ENCODE measurements at regions not wholly inside any gene's neighbourhood (a gene's known extent, or its start where the extent isn't known, plus 50 kb on each side); places are given as distances from the start of the nearest gene placed in this dataset.

- Histone ChIP-seq H2AK5ac (ENCODE audit: low read depth, low read length) (no peak overlapping the region), H2BK5ac (ENCODE audit: low read depth, low read length, poor library complexity, severe bottlenecking) (no peak overlapping the region), H2BK120ac (ENCODE audit: low read depth, low read length) (no peak overlapping the region), H4K8ac (ENCODE audit: low read depth in 2 of 2, low read length in 2 of 2) (no peak overlapping the region), H3K23ac (ENCODE audit: low read depth, low read length) (no peak overlapping the region), H3K4me1 (ENCODE audit: control insufficient read depth, insufficient read depth, low read length) (no peaks in the 10 kb centered on the region), H3K14ac (replicated peaks; ENCODE audit: low read depth, low read length) (no peak overlapping the region), H4K5ac (ENCODE audit: low read depth, low read length) (no peak overlapping the region), H3K9me1 (ENCODE audit: insufficient read depth, low read length) (no peaks in the 10 kb centered on the region), H3K9ac (ENCODE audit: low read depth, low read length) (no peak overlapping the region), H3K56ac (ENCODE audit: extremely low read depth, insufficient read depth, low read length) (no peak overlapping the region), H3K27ac (ENCODE audit: insufficient read depth, low read length) (no peak overlapping the region), H3K36me3 (ENCODE audit: control insufficient read depth, insufficient read depth, low read length) (no peaks in the 10 kb centered on the region), H3K9me3 (ENCODE audit: control insufficient read depth, insufficient read depth, low read length) (peaks cover 25% of the 10 kb centered on the region), H3K18ac (ENCODE audit: low read depth, low read length) (no peak overlapping the region), H2AFZ (replicated peaks; ENCODE audit: low read length, poor library complexity) (no peak overlapping the region), H3K4ac (ENCODE audit: low read depth, low read length) (no peak overlapping the region), H4K20me1 (ENCODE audit: insufficient read depth, low read length) (no peaks in the 10 kb centered on the region), H3K4me2 (ENCODE audit: low read depth, low read length) (no peak overlapping the region), H3K4me3 (ENCODE audit: insufficient read depth, low read depth, low read length) (no peak overlapping the region), H2BK20ac (ENCODE audit: low read depth, low read length) (no peak overlapping the region), H2BK15ac (ENCODE audit: low read depth, low read length) (no peak overlapping the region), H3K27me3 (ENCODE audit: control insufficient read depth, insufficient read depth, low read length) (no peaks in the 10 kb centered on the region), H3K79me1 (ENCODE audit: low read depth in 1 of 2, low read length in 2 of 2) (no peaks in the 10 kb centered on the region), H4K91ac (ENCODE audit: insufficient read depth, low read depth, low read length) (no peak overlapping the region), H2AK9ac (replicated peaks; ENCODE audit: low read depth, low read length, poor library complexity) (no peak overlapping the region)
- intact Hi-C loops (cut with micrococcal nuclease), result no loop called here
- TF ChIP-seq CHD1 (IDR thresholded peaks at IDR 0.05; ENCODE audit: low read depth, low read length) (no peak), BHLHE40 (IDR thresholded peaks at IDR 0.05; ENCODE audit: low read depth, low read length) (no peak), FOS (IDR thresholded peaks at IDR 0.05; ENCODE audit: low read depth, low read length) (no peak), MXI1 (IDR thresholded peaks at IDR 0.05; ENCODE audit: borderline replicate concordance, low read depth, low read length) (no peak), ELK1 (IDR thresholded peaks at IDR 0.05; ENCODE audit: borderline replicate concordance, low read depth, low read length) (no peak), RAD21 (IDR thresholded peaks at IDR 0.05; ENCODE audit: low read length) (no peak), NFE2L2 (IDR thresholded peaks at IDR 0.05; ENCODE audit: low read depth, low read length) (no peak)
- 88% methylated on average over 5 of the region's 14 CpGs; no CpG with 5 or more reads in 1 of the 2 experiments for WGBS, 2 experiments (ENCODE audit: extremely low coverage in 2 of 2, insufficient read length in 1 of 2)
- in situ Hi-C loops (cut with MboI; ENCODE audit: low sequenced_read_pairs), result no loop called here
- BruUV-seq (replicated peaks), result no TSS peak
- ChIA-PET CTCF (no interaction called here), POLR2A (ENCODE audit: unreplicated experiment) (no interaction called here)
- dilution Hi-C loops (cut with HindIII; ENCODE audit: low sequenced_read_pairs, unreplicated experiment), result no loop called here
- no peak for DNase-seq
- ATAC-seq (ENCODE audit: low read depth), result no peak
Observed at GRCh38 chr7:155925682-155926081, 113.4 kb upstream of the SHH start.
